Right atrium auricular region (tissue), 2 donors: ENCODE measurements at regions not wholly inside any gene's neighbourhood (a gene's known extent, or its start where the extent isn't known, plus 50 kb on each side); places are given as distances from the start of the nearest gene placed in this dataset.

ENCODE experiments used
- DNase-seq: peaks from one replicate; pipeline ENCODE4 v3.0.0-alpha.2; 2019; ENCODE audit warnings: low spot score
- H3K27ac ChIP-seq, 2 donors: fragments of 200-600 bp; sonication (generic); 1 replicate in 1 of 2; 2 replicates in 1 of 2; pipeline ENCODE4 v1.5.1; 2016 to 2019
- H3K27me3 ChIP-seq, 2 donors: fragments of 200-600 bp; sonication (generic); one replicate each; pipeline versions ENCODE4 v1.5.1 to v1.6.0; 2017 to 2019
- H3K36me3 ChIP-seq: fragments of 200-600 bp; sonication (generic); one replicate; pipeline ENCODE4 v1.5.1; 2016
- H3K4me1 ChIP-seq, 2 donors: fragments of 200-600 bp; sonication (generic); one replicate each; pipeline versions ENCODE4 v1.5.1 to v1.6.0; 2017 to 2019
- H3K4me3 ChIP-seq, 2 donors: fragments of 200-600 bp; sonication (generic); 1 replicate in 1 of 2; 2 replicates in 1 of 2; pipeline ENCODE4 v1.5.1; 2017 to 2019; ENCODE audit warnings: mild to moderate bottlenecking in 1 of 2, moderate library complexity in 1 of 2
- H3K9me3 ChIP-seq, 2 donors: fragments of 200-600 bp; sonication (generic); one replicate each; pipeline ENCODE4 v1.5.1; 2019
- CTCF ChIP-seq, 2 donors: fragments of 200-600 bp; sonication (generic); IDR thresholded peaks; one replicate each; pipeline ENCODE4 v1.5.1; 2019; ENCODE audit warnings: antibody characterized with exemption in 2 of 2

- no peak for TF ChIP-seq CTCF (IDR thresholded peaks at IDR 0.05)
- DNase-seq, result peak; percentile 34
These were observed 273.6 kb downstream of the SRBD1 start for GRCh38 chr2:45337481-45337880.

GRCh38 chr2:45334205-45334604 lies 276.9 kb downstream of the SRBD1 start:
- Histone ChIP-seq H3K36me3 (no peaks in the 10 kb centered on the region), H3K4me3 (no peak overlapping the region), H3K9me3 (no peaks in the 10 kb centered on the region), H3K27me3 (no peaks in the 10 kb centered on the region), H3K4me1 (no peaks in the 10 kb centered on the region), H3K27ac (no peak overlapping the region)
- DNase-seq, result no peak
- TF ChIP-seq CTCF (IDR thresholded peaks at IDR 0.05), result no peak

More at GRCh38 chr2:45337481-45337880, 273.6 kb downstream of the SRBD1 start:
- H3K27me3 ChIP-seq, result no peaks in the 10 kb centered on the region
- no peak overlapping the region for H3K27ac ChIP-seq
- H3K4me3 ChIP-seq, result no peak overlapping the region
- H3K36me3 ChIP-seq, result no peaks in the 10 kb centered on the region
- no peaks in the 10 kb centered on the region for H3K4me1 ChIP-seq
- no peaks in the 10 kb centered on the region for H3K9me3 ChIP-seq

GRCh38 chr2:45332567-45332966 lies 278.5 kb downstream of the SRBD1 start:
- Histone ChIP-seq H3K9me3 (no peaks in the 10 kb centered on the region), H3K4me3 (no peak overlapping the region), H3K27ac (no peak overlapping the region), H3K36me3 (no peaks in the 10 kb centered on the region), H3K27me3 (no peaks in the 10 kb centered on the region), H3K4me1 (no peaks in the 10 kb centered on the region)
- DNase-seq, result no peak
- TF ChIP-seq CTCF (IDR thresholded peaks at IDR 0.05), result no peak

GRCh38 chr2:45332094-45332493 lies 279.0 kb downstream of the SRBD1 start:
- Histone ChIP-seq H3K36me3 (no peaks in the 10 kb centered on the region), H3K27ac (no peak overlapping the region), H3K9me3 (no peaks in the 10 kb centered on the region), H3K4me3 (no peak overlapping the region), H3K4me1 (no peaks in the 10 kb centered on the region), H3K27me3 (no peaks in the 10 kb centered on the region)
- TF ChIP-seq CTCF (IDR thresholded peaks at IDR 0.05), result no peak
- no peak for DNase-seq

GRCh38 chr2:45331410-45331786 lies 279.7 kb downstream of the SRBD1 start:
- DNase-seq, result no peak
- Histone ChIP-seq H3K4me1 (no peaks in the 10 kb centered on the region), H3K36me3 (no peaks in the 10 kb centered on the region), H3K27ac (no peak overlapping the region), H3K27me3 (no peaks in the 10 kb centered on the region), H3K9me3 (no peaks in the 10 kb centered on the region), H3K4me3 (no peak overlapping the region)
- no peak for TF ChIP-seq CTCF (IDR thresholded peaks at IDR 0.05)

- DNase-seq, result no peak
- Histone ChIP-seq H3K4me3 (no peak overlapping the region), H3K4me1 (no peaks in the 10 kb centered on the region), H3K27ac (no peak overlapping the region), H3K9me3 (no peaks in the 10 kb centered on the region), H3K27me3 (no peaks in the 10 kb centered on the region), H3K36me3 (no peaks in the 10 kb centered on the region)
- no peak for TF ChIP-seq CTCF (IDR thresholded peaks at IDR 0.05)
These were observed 280.2 kb downstream of the SRBD1 start for GRCh38 chr2:45330637-45331409.
